Right cardiac atrium (tissue), 5 donors: ENCODE measurements at regions not wholly inside any gene's neighbourhood (a gene's known extent, or its start where the extent isn't known, plus 50 kb on each side); places are given as distances from the start of the nearest gene placed in this dataset.
A peak's percentile ranks its signal among the peaks of the same experiment; 100 is the strongest.

Experiments
- ATAC-seq, 2 donors: fragments of 200-7000 bp; cut with Tn5 transposase; one replicate each; pipeline versions ENCODE4 v1.8.0 to v1.9.1; 2020; ENCODE audit warnings: moderate library complexity in 2 of 2, mild to moderate bottlenecking in 1 of 2
- DNase-seq, 3 donors: peaks; one replicate each; pipeline ENCODE4 v3.0.0-alpha.2; 2020
- H3K27ac ChIP-seq: one replicate; pipeline ENCODE4 v1.5.1; 2013; ENCODE audit warnings: mild to moderate bottlenecking, low read length, control low read depth, moderate library complexity
- H3K27me3 ChIP-seq: one replicate; pipeline ENCODE4 v1.6.1; 2013; ENCODE audit not compliant: control insufficient read depth, insufficient read depth
- H3K4me1 ChIP-seq: one replicate; pipeline ENCODE4 v1.6.1; 2013; ENCODE audit warnings: low read length; ENCODE audit not compliant: control insufficient read depth, insufficient read depth
- H3K4me3 ChIP-seq: one replicate; pipeline ENCODE4 v1.5.1; 2013; ENCODE audit warnings: low read length, control low read depth
- H3K9me3 ChIP-seq: one replicate; pipeline ENCODE4 v1.6.1; 2013; ENCODE audit warnings: low read length; ENCODE audit not compliant: control insufficient read depth
- WGBS: extraction: QIAGEN DNeasy Blood & Tissue Kit; methylation state at CpG from one replicate; pipeline ENCODE4 v1.1.7; 2013; 5-methylcytosine and 5-hydroxymethylcytosine counted together
- intact Hi-C, 4 donors: fragments of 100-400 bp; cut with DNase I; formaldehyde crosslinking; loops; one replicate each; pipeline versions ENCODE4 v1.11.0 to v1.14.0; 2022 to 2023
- donor health status: healthy with polysubstance abuse.
- donor health status: DM: no; HTN: yes; CAD: no.
- donor health status: DM: no; HTN: no; CAD: no.
- donor health status: DM: no; HTN: yes; CAD: no; lungs with severe emphysema.
- donor health status: DM: yes; HTN: yes; CAD: no.

DNA sequence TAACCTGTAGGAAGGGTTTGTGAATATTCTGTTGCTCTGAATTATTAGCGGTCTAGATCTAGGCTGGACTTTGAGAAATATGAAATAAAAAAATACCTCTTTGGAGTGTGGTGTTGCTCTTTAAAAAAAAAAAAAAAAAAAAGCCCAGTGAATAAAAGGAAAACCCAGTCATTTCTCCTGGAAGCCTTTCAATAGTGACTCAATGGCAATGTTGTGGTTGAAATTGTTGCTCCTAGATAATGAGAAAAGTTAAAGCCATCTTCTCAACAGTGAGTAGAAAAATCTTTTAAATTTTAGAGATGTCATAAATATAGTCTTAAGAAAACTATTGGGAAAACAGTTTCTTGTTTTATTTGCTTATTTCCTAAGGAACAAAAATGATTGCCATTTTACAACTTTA, 135.3 kb downstream of the RFC3 start:
- no peak for DNase-seq
- ATAC-seq, result no peak
- Histone ChIP-seq H3K27me3 (no peaks in the 10 kb centered on the region), H3K4me3 (no peak overlapping the region), H3K9me3 (no peaks in the 10 kb centered on the region), H3K4me1 (no peaks in the 10 kb centered on the region), H3K27ac (no peak overlapping the region)
- WGBS, result 95% methylated on average over 1 of the region's 1 CpG
- intact Hi-C loops, result no loop called here

- DNase-seq, result no peak
- ATAC-seq, result no peak
- no peaks in the 10 kb centered on the region for H3K9me3 ChIP-seq
- H3K27me3 ChIP-seq, result no peaks in the 10 kb centered on the region
- H3K4me1 ChIP-seq, result no peaks in the 10 kb centered on the region
- 89% methylated on average over 1 of the region's 1 CpG for WGBS
- no peak overlapping the region for H3K4me3 ChIP-seq
- no peak overlapping the region for H3K27ac ChIP-seq
- intact Hi-C loops, result no loop called here
Observed at GRCh38 chr13:33953781-33954180, 135.8 kb downstream of the RFC3 start.

- H3K4me1 ChIP-seq, result no peaks in the 10 kb centered on the region
- H3K27me3 ChIP-seq, result no peaks in the 10 kb centered on the region
- no peak overlapping the region for H3K27ac ChIP-seq
- intact Hi-C loops, result no loop called here
- 72% methylated on average over 2 of the region's 2 CpGs for WGBS
- H3K4me3 ChIP-seq, result no peak overlapping the region
- no peaks in the 10 kb centered on the region for H3K9me3 ChIP-seq
- ATAC-seq (no peak), DNase-seq (no peak)
Observed at GRCh38 chr13:33956346-33956745, 138.4 kb downstream of the RFC3 start.

- Histone ChIP-seq H3K4me1 (no peaks in the 10 kb centered on the region), H3K9me3 (no peaks in the 10 kb centered on the region), H3K4me3 (no peak overlapping the region), H3K27me3 (no peaks in the 10 kb centered on the region), H3K27ac (no peak overlapping the region)
- WGBS, result 93% methylated on average over 5 of the region's 5 CpGs
- ATAC-seq (no peak), DNase-seq (no peak)
- intact Hi-C loops, result no loop called here
Observed at GRCh38 chr13:33957497-33957905, 139.6 kb downstream of the RFC3 start.

GRCh38 chr13:33958964-33959363, 141.0 kb downstream of the RFC3 start:
- Histone ChIP-seq H3K27me3 (no peaks in the 10 kb centered on the region), H3K4me3 (no peak overlapping the region), H3K4me1 (no peaks in the 10 kb centered on the region), H3K9me3 (no peaks in the 10 kb centered on the region), H3K27ac (no peak overlapping the region)
- intact Hi-C loops, result no loop called here
- ATAC-seq (no peak), DNase-seq (no peak)
- WGBS, result 96% methylated on average over 2 of the region's 2 CpGs

DNA sequence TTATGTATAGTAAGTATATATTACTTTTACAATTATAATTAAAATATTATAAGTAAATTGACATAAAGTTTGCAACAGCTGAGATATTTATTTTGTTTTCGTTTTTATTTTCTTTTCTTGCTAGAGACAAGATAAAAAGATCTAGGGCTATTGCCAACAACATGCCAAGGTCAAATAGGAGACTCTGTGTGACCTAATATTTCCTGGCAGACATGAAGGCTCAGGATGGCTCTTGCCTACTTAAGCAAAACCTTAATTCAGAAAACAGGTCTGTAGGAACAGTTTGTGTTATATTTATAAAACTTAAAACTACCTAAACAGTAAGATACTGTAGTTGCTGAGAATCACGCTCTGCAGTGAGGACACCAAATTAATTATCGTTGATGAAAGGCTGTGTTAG, 145.2 kb downstream of the RFC3 start:
- 76% methylated on average over 3 of the region's 3 CpGs for WGBS
- H3K9me3 ChIP-seq, result no peaks in the 10 kb centered on the region
- H3K4me1 ChIP-seq, result no peaks in the 10 kb centered on the region
- DNase-seq (no peak), ATAC-seq (no peak)
- intact Hi-C loops, result no loop called here
- no peaks in the 10 kb centered on the region for H3K27me3 ChIP-seq
- no peak overlapping the region for H3K27ac ChIP-seq
- H3K4me3 ChIP-seq, result no peak overlapping the region

GRCh38 chr13:33963895-33964294, 145.9 kb downstream of the RFC3 start:
- ATAC-seq, result no peak
- no peaks in the 10 kb centered on the region for H3K4me1 ChIP-seq
- intact Hi-C loops, result no loop called here
- H3K27ac ChIP-seq, result no peak overlapping the region
- WGBS, result 89% methylated on average over 4 of the region's 4 CpGs
- DNase-seq, result no peak
- no peak overlapping the region for H3K4me3 ChIP-seq
- H3K27me3 ChIP-seq, result no peaks in the 10 kb centered on the region
- no peaks in the 10 kb centered on the region for H3K9me3 ChIP-seq

DNA sequence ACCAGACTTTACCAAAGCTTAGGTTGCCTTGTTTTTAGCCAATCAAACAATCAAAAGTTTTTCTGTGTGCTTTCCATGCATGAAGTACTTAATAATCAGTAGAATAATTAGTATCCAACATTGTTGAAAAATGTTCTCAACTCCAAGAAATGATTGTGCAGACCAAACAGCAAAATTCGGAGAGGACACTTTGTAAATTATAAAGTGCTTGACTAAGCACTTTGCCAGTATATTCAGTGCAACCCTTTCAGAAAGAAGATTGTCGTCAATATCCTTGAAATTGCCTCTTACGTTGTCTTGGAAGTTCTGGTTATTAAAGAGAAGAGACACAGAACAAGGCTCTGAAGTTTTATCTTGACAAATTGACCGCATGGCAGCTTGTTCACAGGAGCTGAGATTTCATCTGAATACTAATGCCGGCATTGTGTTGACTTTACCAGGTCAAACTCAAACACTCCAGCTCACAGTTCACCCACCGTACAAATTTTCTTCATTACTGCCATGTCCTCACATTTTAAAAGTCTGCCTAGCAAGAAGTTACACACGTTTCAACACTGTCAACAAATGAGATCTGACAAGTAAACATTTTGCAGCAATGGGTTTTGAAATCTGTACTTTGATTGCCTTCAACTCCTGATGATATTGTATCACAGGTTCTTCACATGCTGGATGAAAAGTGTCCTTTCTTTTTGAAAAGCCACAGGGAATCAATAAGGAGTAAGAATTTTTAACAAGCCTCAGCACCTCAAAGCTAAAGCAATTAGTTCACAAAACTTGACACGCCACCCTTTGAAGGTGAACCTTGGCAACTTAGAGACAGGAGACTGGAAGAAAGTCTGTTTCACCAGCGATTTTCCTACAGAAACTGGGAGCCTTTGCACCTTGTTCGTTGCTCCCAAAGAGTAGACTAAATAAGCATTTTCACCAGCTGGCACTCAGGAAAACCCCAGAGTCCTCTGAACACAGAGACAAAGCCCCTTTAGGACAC, 150.9 kb downstream of the RFC3 start:
- WGBS, result 69% methylated on average over 10 of the region's 10 CpGs

DNA sequence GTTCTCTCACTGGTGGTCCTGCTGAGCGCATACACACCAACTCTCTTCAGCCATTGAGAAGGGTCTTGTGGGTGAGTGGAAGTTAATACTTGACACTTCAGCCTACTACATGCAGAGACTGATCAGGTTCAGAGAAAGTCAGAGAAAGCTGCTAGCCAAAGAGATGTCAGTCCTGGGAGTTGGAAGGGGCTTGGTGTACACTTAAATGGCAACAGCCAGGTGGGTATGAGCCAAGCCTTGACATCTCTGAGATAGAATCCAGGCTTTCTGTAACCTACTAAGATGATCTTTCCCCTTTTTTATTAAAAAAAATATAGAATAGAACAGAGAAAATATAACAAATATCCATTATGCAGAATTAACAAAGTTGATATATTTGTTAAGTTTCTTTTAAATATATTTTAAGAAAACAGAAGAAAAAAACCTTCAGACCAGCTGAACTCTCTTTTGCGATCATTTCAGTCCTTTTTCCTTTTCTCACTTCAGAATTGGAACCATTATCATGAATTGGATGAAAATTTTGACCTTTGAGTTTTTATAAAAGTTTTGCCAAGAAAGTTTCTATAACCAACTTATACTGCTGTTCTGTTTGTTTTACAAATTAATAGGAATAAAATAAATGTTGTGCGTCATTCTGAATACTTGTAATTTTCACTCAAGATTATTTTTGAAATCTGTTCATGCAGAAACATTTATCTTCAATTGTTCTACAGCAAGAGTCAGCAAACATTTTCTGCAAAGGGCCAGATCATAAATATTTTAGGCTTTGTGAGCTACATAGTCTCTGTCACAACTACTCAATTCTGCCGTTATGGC, 153.0 kb downstream of the RFC3 start:
- ATAC-seq (peak in 1 of 2 donors; percentile 51), DNase-seq (peak in 1 of 3 donors; percentile 59)
- no peak overlapping the region for H3K4me3 ChIP-seq
- no peaks in the 10 kb centered on the region for H3K9me3 ChIP-seq
- 69% methylated on average over 4 of the region's 4 CpGs for WGBS
- intact Hi-C loops, result no loop called here
- H3K4me1 ChIP-seq, result no peaks in the 10 kb centered on the region
- H3K27me3 ChIP-seq, result no peaks in the 10 kb centered on the region
- no peak overlapping the region for H3K27ac ChIP-seq

More for the DNA sequence above, 150.9 kb downstream of the RFC3 start:
- H3K27ac ChIP-seq, result no peak overlapping the region
- no peaks in the 10 kb centered on the region for H3K27me3 ChIP-seq
- H3K4me1 ChIP-seq, result no peaks in the 10 kb centered on the region
- ATAC-seq (no peak), DNase-seq (no peak)
- intact Hi-C loops, result no loop called here
- no peak overlapping the region for H3K4me3 ChIP-seq
- no peaks in the 10 kb centered on the region for H3K9me3 ChIP-seq

- intact Hi-C loops, result no loop called here
- ATAC-seq (no peak), DNase-seq (no peak)
- no peaks in the 10 kb centered on the region for H3K4me1 ChIP-seq
- H3K27ac ChIP-seq, result no peak overlapping the region
- no peak overlapping the region for H3K4me3 ChIP-seq
- H3K9me3 ChIP-seq, result no peaks in the 10 kb centered on the region
- no peaks in the 10 kb centered on the region for H3K27me3 ChIP-seq
Observed at GRCh38 chr13:33971562-33971819, 153.5 kb downstream of the RFC3 start.

DNA sequence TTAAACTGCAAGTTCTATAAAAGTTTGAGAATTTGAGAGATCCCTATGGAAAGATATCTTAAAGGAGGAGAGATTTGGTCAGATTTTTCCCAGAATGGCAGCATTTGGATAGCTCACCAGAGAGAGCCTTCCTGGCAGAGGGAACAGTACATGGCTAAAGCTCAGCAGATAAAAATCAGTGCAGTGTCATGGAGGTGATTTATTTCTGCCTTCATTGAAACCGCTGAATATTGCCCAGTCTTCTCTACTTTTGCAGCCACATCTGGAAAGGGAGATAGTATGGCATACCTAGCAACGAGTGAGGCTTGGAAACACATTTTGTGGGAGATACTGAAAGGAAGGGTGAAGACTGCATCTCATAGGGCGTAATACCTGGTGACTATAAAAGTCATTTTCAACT, 155.2 kb downstream of the RFC3 start:
- no peaks in the 10 kb centered on the region for H3K27me3 ChIP-seq
- H3K4me1 ChIP-seq, result no peaks in the 10 kb centered on the region
- WGBS, result 93% methylated on average over 3 of the region's 3 CpGs
- no peak overlapping the region for H3K27ac ChIP-seq
- no peak overlapping the region for H3K4me3 ChIP-seq
- ATAC-seq, result no peak
- no peak for DNase-seq
- H3K9me3 ChIP-seq, result no peaks in the 10 kb centered on the region
- intact Hi-C loops, result no loop called here
